H1 (cell line): ENCODE measurements at regions not wholly inside any gene's neighbourhood (a gene's known extent, or its start where the extent isn't known, plus 50 kb on each side); places are given as distances from the start of the nearest gene placed in this dataset.

Experiments used
- BACH1 ChIP-seq: IDR thresholded peaks from 2 replicates; pipeline ENCODE4 v1.6.1; 2012; ENCODE audit warnings: low read length, improper control_type of control experiment
- BRCA1 ChIP-seq: IDR thresholded peaks from 2 replicates; pipeline ENCODE4 v1.6.1; 2012; ENCODE audit warnings: low read depth, low read length, improper control_type of control experiment
- EP300 ChIP-seq, 2 experiments: IDR thresholded peaks; 1 replicate in 1 of 2; 2 replicates in 1 of 2; pipeline ENCODE4 v1.6.1; 2011 to 2012; ENCODE audit warnings: low read depth in 2 of 2, low read length in 2 of 2, mild to moderate bottlenecking in 2 of 2, borderline replicate concordance in 1 of 2, inconsistent platforms in 1 of 2, moderate library complexity in 1 of 2
- NRF1 ChIP-seq: IDR thresholded peaks from 2 replicates; pipeline ENCODE4 v1.6.1; 2011; ENCODE audit warnings: mild to moderate bottlenecking, low read depth, low read length, improper control_type of control experiment
- TBP ChIP-seq: IDR thresholded peaks from 2 replicates; pipeline ENCODE4 v1.6.1; 2011; ENCODE audit warnings: low read depth, low read length, improper control_type of control experiment
- YY1 ChIP-seq: IDR thresholded peaks from 2 replicates; pipeline ENCODE4 v1.6.1; 2011; ENCODE audit warnings: low read depth, mild to moderate bottlenecking, low read length

- TF ChIP-seq YY1 = no peak
- no peak for TF ChIP-seq TBP
- no peak for TF ChIP-seq BACH1
- no peak for TF ChIP-seq NRF1
- no peak for TF ChIP-seq EP300 (IDR thresholded peaks at IDR 0.05; ENCODE audit: borderline replicate concordance in 1 of 2, low read depth in 2 of 2, low read length in 2 of 2)
- no peak for TF ChIP-seq BRCA1
Observed at GRCh38 chrX:63869506-63869905, 84.5 kb upstream of the ARHGEF9 start (continued).
